HG02798 (cell line): ENCODE measurements at regions not wholly inside any gene's neighbourhood (a gene's known extent, or its start where the extent isn't known, plus 50 kb on each side); places are given as distances from the start of the nearest gene placed in this dataset.

ENCODE experiments used
- ATAC-seq: cut with Tn5 transposase; IDR thresholded peaks from one replicate; pipeline ENCODE4 v1.9.1; 2021; ENCODE audit warnings: mild to moderate bottlenecking; ENCODE audit not compliant: unreplicated experiment, poor library complexity

DNA sequence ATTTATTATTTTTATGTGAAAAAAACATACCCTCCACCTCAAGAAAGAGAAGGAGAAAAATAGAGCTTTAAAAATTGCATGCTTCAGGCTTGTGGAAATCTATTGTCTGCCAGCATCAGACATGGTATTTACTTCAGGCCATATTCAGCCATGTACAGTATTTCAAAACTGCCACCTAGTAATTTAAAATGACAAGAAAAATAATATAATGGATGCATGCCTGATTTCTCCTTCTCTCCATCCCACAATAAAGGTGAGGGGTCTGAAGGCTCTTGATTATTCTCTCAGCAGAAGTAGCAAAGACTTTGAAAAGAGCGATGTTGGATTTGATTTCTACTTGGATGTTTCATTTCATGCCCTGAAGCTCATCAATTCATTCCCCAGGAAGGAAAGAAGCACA lies 250.7 kb downstream of the TBC1D4 start:
- no peak for ATAC-seq

DNA sequence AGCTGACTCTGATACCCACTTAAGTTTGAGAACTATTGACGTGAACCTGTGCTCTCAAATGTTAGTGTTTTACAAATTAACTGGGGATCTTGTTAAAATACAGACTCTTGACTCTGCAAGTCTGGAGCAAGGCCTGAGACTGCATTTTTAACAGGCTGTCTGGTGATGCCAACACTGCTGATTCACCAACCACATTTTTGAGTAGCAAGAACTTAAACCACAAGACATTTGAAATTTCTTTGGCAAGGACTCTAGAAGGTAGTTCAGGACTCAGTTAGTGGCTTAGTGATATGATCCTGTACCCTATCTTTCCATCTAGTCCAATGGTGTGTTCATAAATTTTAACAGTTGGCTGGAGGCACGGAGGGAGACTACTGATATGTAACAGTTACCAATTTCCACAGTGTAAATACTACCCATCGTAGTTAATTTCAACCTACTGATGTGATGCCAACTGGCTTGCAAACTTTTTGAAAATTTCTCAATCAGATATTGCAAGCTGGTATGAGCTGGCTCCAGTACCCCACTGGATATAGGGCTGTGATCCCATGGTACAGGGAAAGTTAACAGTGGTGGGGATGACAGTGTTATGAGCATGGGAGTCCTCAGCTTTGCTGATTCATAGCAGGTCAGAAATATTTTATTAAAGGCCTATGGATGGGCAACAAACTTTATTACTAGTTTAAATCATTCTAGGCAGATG lies 255.1 kb downstream of the TBC1D4 start:
- no peak for ATAC-seq

GRCh38 chr13:75226092-75226491 lies 255.9 kb downstream of the TBC1D4 start:
- no peak for ATAC-seq

- ATAC-seq, result no peak
These were observed 256.5 kb downstream of the TBC1D4 start for GRCh38 chr13:75225288-75226032.

GRCh38 chr13:75224053-75224742 lies 257.8 kb downstream of the TBC1D4 start:
- no peak for ATAC-seq

DNA sequence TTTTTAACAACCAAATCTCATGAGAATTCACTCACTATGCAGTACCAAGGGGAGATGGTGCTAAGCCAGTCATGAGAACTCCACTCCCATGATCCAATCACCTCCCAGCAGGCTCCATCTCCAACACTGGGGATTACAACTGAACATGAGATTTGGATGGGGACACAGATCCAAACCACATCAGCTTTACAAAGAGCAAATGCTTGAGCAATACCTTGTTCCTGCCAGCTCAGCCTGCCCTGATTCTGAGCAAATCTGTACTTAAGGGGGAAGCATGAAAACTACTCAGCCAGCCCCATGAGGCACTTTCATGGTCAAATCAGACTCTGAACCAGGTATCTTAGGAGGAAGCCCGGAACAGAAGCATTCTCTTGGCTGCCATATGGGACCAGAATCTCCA lies 259.9 kb downstream of the TBC1D4 start:
- no peak for ATAC-seq

DNA sequence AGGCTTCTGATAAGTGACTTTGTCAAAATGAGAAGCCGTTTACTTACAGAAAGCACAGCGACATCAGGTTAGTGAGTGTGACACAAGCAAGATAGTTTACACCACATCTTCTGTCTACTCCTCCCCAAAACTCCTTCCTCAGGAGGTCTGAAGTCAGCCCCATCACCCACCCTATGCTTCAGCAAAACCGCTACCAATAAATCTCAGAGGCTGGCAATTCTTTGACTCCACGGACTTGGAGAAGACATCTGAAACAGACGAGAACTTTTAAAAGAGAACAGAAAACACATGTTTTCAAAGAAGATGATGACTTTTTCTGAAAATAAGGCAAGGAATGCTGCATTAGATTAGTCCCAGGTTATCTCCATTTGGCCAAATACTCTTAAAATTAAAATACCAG lies 261.1 kb downstream of the TBC1D4 start:
- no peak for ATAC-seq

DNA sequence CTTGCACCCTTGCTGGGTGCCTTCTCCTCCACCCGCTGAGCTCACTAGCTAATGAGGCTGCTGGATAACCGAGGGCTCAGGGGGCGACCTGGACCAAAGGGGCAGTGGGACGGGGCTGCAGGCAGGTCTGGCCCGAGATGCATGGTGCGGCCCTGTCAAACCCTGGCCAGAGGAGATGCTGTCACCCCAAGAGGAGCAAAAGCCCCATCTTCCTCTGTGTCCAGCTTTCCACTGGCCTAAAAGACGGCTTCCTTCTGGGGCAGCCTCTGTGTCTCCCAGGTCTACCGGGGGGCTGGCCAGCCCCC lies 261.8 kb downstream of the TBC1D4 start:
- no peak for ATAC-seq

DNA sequence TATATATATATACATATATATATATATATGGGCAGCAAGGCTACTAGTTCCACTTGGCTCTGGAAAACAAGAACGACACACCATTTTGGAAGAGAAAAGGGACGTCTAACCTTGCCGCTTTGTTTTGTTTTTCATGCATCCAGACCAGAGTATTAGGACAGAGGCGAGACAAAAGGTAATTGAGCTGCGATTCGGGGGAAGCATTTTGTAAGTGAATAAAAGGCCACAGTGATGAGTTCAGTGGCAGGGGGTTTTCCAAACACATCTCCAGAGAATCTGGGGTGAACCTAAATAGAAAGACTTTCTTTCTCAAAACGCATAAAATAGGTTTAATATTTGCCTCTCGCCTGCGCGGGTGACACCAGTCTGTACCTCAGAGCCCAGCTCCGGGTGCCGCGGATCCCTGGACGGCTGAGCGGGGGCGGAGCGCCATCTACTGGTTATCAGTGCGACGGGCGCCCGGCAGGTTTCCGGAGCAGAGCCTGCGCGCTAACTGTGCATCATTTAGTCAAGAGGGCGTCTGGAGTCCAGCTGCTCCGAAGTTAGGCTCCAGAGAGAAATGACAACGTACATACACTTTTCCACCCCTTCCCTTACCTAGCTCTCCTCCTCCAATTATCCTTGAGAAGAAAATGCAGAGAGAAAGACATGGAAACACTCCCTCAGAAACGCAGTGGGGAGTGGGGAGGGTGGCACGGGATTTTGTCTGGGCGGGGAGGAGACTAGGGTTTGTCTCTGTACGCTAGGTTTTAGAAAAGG lies 262.3 kb downstream of the TBC1D4 start:
- ATAC-seq, result peak; percentile 99

DNA sequence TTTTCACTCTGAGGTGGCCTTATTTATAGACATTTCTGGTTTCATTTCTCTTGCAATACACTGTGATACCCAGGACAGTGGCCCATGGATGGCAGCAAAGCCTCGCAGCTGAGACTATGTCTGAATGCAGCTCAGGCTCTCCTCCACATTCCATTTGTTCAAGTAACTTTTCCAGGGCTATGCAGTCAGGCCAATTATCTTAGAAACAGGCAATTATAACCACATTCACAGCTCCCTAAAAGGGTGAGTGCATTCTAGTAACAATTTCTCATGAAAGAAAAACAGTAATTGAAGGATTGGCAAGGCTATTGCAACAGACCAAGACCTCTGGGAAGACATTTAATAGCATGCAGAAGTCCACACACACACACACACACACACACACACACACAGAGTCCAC lies 264.0 kb downstream of the TBC1D4 start:
- no peak for ATAC-seq

DNA sequence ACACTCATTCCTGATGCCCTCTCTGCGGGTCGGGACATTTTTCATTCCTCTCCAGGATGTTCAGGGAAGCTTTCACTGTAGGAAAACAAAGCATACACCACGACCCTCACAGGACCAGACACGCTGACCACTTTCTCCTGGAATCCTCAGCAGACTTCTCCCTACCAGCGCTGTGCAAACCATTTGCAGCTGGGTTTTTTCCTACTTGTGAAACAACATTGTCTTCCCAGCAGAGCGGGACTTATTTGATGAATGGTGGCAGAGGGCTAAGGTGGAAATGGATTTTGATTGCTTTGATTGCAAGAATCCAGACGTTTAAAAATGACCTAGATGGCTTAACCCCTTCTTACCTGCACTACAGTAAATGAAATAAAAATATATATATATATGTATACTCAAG lies 265.9 kb downstream of the TBC1D4 start:
- ATAC-seq, result no peak

GRCh38 chr13:75214846-75215245 lies 267.1 kb downstream of the TBC1D4 start:
- no peak for ATAC-seq

GRCh38 chr13:75202981-75203380 lies 279.0 kb downstream of the TBC1D4 start:
- no peak for ATAC-seq

DNA sequence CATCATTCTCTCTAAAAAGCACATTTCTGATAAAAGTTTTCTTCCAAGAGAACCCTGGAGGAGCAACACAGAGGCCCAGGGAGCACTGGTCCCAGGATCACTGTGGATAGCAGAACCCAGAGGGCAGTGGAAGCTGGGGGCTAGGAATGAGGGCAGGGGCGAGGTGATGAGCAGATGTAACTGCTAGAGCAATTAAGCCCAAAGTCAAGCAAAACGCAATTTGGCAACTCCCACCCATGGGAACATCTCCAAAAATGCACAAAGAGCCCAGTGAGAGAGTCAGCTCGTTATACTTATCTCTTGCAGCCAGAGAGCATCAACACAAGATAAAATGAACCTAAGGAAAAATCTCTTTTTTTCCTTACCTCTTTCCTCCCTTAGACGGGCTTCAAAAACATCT lies 284.2 kb downstream of the TBC1D4 start:
- no peak for ATAC-seq

DNA sequence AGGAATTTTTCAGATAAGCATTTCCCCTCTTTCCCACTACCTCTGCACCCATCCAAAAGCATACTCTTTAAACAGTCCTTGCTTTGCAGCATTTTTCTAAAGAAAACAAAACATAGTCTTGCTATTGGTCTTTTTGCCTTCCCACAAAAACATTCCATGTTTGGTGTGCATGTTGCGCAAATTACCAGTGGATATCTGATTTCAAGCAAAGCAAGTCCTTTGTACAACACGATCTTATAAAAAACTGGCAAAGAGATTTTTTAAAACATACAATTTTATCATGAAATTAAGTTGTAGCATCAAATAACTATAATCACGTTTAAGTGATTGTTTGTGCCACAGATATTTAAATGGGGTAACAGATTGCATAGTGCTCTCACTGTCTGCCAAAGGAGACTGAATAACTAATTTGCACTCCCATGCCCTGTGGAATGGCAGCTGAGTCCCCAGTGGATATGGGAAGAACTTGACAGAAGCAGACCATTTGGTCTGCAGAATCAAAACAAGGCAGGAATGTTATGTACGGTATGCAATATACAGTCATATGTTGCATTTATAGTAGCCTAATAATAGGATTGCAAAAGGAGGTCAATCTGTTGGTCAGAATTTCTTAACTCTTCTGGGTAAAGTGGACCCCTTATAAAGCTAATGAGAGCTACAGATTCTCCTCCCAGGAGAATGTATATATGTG lies 285.7 kb downstream of the TBC1D4 start:
- ATAC-seq, result no peak

- no peak for ATAC-seq
These were observed 286.3 kb downstream of the TBC1D4 start for GRCh38 chr13:75195495-75196146.

- ATAC-seq, result no peak
These were observed 287.1 kb downstream of the TBC1D4 start for GRCh38 chr13:75194717-75195462.

- no peak for ATAC-seq
These were observed 295.6 kb downstream of the TBC1D4 start for GRCh38 chr13:75186379-75186778.

DNA sequence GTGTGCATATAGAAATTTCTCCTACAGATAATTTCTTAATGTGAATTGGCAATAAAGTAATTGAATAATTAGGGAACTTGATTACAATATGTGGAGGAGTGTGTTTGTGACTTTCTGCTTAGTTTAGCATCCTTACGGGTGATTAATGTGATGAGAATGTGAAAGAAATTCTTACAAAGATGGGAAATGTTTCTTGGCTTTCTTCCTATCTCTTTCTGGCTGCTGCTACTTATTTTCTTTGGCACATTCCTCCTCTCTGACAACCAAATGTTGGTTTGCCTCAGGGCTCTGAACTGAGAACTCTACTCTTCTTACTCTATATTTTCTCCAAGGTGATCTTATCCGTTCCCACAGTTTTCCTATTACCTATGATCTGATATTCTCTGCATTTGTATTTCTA lies 300.1 kb downstream of the TBC1D4 start:
- no peak for ATAC-seq
